H1 (cell line): ENCODE measurements at regions not wholly inside any gene's neighbourhood (a gene's known extent, or its start where the extent isn't known, plus 50 kb on each side); places are given as distances from the start of the nearest gene placed in this dataset.

Source experiments
- ASH2L ChIP-seq: fragments of 200-600, 300-600 bp; sonication (generic); IDR thresholded peaks from one replicate; pipeline ENCODE4 v1.7.1; 2017; ENCODE audit warnings: low read length
- BRCA1 ChIP-seq: IDR thresholded peaks from 2 replicates; pipeline ENCODE4 v1.6.1; 2012; ENCODE audit warnings: low read depth, low read length, improper control_type of control experiment
- CEBPB ChIP-seq: IDR thresholded peaks from 2 replicates; pipeline ENCODE4 v1.6.1; 2012; ENCODE audit warnings: low read depth, low read length
- CREB1 ChIP-seq: IDR thresholded peaks from 2 replicates; pipeline ENCODE4 v1.6.1; 2012; ENCODE audit warnings: inconsistent platforms
- EGR1 ChIP-seq: IDR thresholded peaks from 2 replicates; pipeline ENCODE4 v1.6.1; 2011; ENCODE audit warnings: low read depth, low read length, borderline replicate concordance
- EZH2 ChIP-seq: fragments of 200-600 bp; sonication (generic); IDR thresholded peaks from 2 replicates; pipeline ENCODE4 v1.7.1; 2012; ENCODE audit warnings: low read depth, mild to moderate bottlenecking, moderate library complexity, low read length, inconsistent platforms; ENCODE audit not compliant: severe bottlenecking
- FOSL1 ChIP-seq: IDR thresholded peaks from 2 replicates; pipeline ENCODE4 v1.6.1; 2011; ENCODE audit warnings: mild to moderate bottlenecking, low read depth, low read length, moderate library complexity; ENCODE audit not compliant: insufficient read depth
- JUND ChIP-seq: IDR thresholded peaks from 2 replicates; pipeline ENCODE4 v1.6.1; 2011; ENCODE audit warnings: mild to moderate bottlenecking, improper control_type of control experiment, low read length
- KDM1A ChIP-seq: fragments of 200-600, 300-600 bp; sonication (generic); IDR thresholded peaks from 2 replicates; pipeline ENCODE4 v1.7.1; 2016; ENCODE audit warnings: mild to moderate bottlenecking, low read length, borderline replicate concordance
- MAX ChIP-seq: IDR thresholded peaks from 2 replicates; pipeline ENCODE4 v1.6.1; 2012; ENCODE audit warnings: inconsistent platforms
- NRF1 ChIP-seq: IDR thresholded peaks from 2 replicates; pipeline ENCODE4 v1.6.1; 2011; ENCODE audit warnings: mild to moderate bottlenecking, low read depth, low read length, improper control_type of control experiment
- POLR2AphosphoS5 ChIP-seq: IDR thresholded peaks from 2 replicates; pipeline ENCODE4 v1.6.1; 2011; ENCODE audit warnings: low read depth, low read length
- RNF2 ChIP-seq: fragments of 200-900, 300-1000 bp; sonication (generic); IDR thresholded peaks from 2 replicates; pipeline ENCODE4 v1.7.1; 2016; ENCODE audit warnings: borderline replicate concordance, low read depth, mild to moderate bottlenecking, antibody characterized with exemption, low read length; ENCODE audit not compliant: poor library complexity, severe bottlenecking; ENCODE audit errors: missing control alignments
- RXRA ChIP-seq: IDR thresholded peaks from 2 replicates; pipeline ENCODE4 v1.6.1; 2011; ENCODE audit warnings: low read depth, mild to moderate bottlenecking, low read length, moderate library complexity; ENCODE audit not compliant: insufficient read depth
- SIRT6 ChIP-seq: IDR thresholded peaks from one replicate; pipeline ENCODE4 v1.7.1; 2012; ENCODE audit warnings: low read length, inconsistent platforms
- SIX5 ChIP-seq: IDR thresholded peaks from 2 replicates; pipeline ENCODE4 v1.6.1; 2011; ENCODE audit warnings: mild to moderate bottlenecking, low read depth, low read length
- SP4 ChIP-seq: IDR thresholded peaks from 2 replicates; pipeline ENCODE4 v1.6.1; 2012; ENCODE audit warnings: low read length, inconsistent platforms
- SRF ChIP-seq: IDR thresholded peaks from 2 replicates; pipeline ENCODE4 v1.6.1; 2011; ENCODE audit warnings: mild to moderate bottlenecking, low read depth, low read length, moderate library complexity
- SUZ12 ChIP-seq: fragments of 200-600 bp; sonication (generic); IDR thresholded peaks from 2 replicates; pipeline ENCODE4 v1.6.1; 2012; ENCODE audit warnings: mild to moderate bottlenecking, inconsistent platforms, low read length, moderate library complexity, mixed read lengths
- TBP ChIP-seq: IDR thresholded peaks from 2 replicates; pipeline ENCODE4 v1.6.1; 2011; ENCODE audit warnings: low read depth, low read length, improper control_type of control experiment
- TCF12 ChIP-seq: IDR thresholded peaks from 2 replicates; pipeline ENCODE4 v1.6.1; 2011; ENCODE audit warnings: low read depth, mild to moderate bottlenecking, low read length
- USF2 ChIP-seq: IDR thresholded peaks from 2 replicates; pipeline ENCODE4 v1.6.1; 2011; ENCODE audit warnings: low read length, improper control_type of control experiment
- YY1 ChIP-seq: IDR thresholded peaks from 2 replicates; pipeline ENCODE4 v1.6.1; 2011; ENCODE audit warnings: low read depth, mild to moderate bottlenecking, low read length
- TF ChIP-seq, protein P1 (sequence below): IDR thresholded peaks from 2 replicates; pipeline ENCODE4 v1.6.1; 2012; ENCODE audit warnings: low read length, inconsistent platforms

DNA sequence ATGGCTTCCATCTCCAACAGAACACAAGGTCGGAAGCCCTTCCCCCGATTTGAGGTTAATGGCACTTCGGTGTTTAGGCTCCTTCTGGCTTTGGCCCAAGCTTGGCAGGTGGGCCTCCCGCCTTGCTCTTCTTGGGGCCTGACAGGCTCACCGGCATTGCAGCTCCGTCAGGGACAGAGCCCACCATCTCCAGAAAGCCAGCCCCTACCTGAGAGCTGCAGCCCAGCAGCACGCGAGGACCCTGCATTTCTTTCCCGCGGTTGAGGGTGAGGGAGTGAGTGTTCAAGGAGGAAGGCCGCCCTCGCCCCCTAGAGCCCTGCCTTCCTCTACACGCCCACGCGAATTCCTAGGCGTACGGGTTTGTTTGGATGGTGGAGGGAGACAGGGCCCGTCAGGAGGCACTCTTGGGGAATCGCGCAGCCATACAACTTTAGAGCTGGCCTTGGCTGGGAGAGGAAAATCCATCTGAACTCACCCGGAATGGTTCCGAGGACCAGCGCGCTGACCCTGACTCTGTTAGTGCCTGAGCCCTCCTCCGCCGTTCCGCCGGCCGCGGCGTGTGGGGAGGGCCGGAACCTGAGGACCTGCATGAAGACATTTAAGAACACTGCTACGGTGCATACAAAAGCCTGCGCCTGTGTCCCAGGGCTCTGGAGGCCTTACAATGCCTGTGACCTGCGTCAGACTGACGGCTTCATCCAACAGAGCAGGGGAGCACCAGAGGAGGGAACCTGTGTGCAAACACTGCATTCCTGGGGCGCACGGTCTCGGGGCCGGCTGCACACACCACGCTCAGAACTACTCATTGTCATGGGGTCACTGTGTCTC is 73.8 kb downstream of the MRPL36 start (continued):
- TF ChIP-seq KDM1A (no peak), SIX5 (no peak), ASH2L (peak; percentile 86), SIRT6 (no peak), TBP (no peak), JUND (no peak), TCF12 (no peak), RNF2 (no peak), POLR2AphosphoS5 (no peak), FOSL1 (no peak), SP4 (no peak), EGR1 (peak; percentile 97), NRF1 (no peak), SUZ12 (no peak), MAX (peak; percentile 69), YY1 (no peak), CEBPB (no peak), USF2 (no peak), CREB1 (no peak), RXRA (no peak), EZH2 (no peak), SRF (no peak), BRCA1 (no peak)
- TF ChIP-seq, protein P1, sequence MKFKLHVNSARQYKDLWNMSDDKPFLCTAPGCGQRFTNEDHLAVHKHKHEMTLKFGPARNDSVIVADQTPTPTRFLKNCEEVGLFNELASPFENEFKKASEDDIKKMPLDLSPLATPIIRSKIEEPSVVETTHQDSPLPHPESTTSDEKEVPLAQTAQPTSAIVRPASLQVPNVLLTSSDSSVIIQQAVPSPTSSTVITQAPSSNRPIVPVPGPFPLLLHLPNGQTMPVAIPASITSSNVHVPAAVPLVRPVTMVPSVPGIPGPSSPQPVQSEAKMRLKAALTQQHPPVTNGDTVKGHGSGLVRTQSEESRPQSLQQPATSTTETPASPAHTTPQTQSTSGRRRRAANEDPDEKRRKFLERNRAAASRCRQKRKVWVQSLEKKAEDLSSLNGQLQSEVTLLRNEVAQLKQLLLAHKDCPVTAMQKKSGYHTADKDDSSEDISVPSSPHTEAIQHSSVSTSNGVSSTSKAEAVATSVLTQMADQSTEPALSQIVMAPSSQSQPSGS: no peak
